Duodenal mucosa (tissue), 2 donors: ENCODE measurements at regions not wholly inside any gene's neighbourhood (a gene's known extent, or its start where the extent isn't known, plus 50 kb on each side); places are given as distances from the start of the nearest gene placed in this dataset.
"Not testable (repeated sequence)": the region's sequence is repeated elsewhere in the genome, so short reads cannot be mapped to it uniquely, and the experiment has no call there.

ENCODE experiments used
- H3K27ac ChIP-seq: one replicate; pipeline ENCODE4 v1.7.0; 2013; ENCODE audit warnings: low read depth, low read length
- H3K27me3 ChIP-seq, 2 donors: one replicate each; pipeline ENCODE4 v1.7.0; 2013; ENCODE audit warnings: low read length in 2 of 2, control low read depth in 1 of 2; ENCODE audit not compliant: insufficient read depth in 2 of 2, control insufficient read depth in 1 of 2
- H3K36me3 ChIP-seq, 2 donors: one replicate each; pipeline ENCODE4 v1.7.0; 2013; ENCODE audit warnings: low read length in 2 of 2, control low read depth in 1 of 2; ENCODE audit not compliant: insufficient read depth in 2 of 2, control insufficient read depth in 1 of 2
- H3K4me1 ChIP-seq, 2 donors: one replicate each; pipeline ENCODE4 v1.7.0; 2013; ENCODE audit warnings: low read length in 2 of 2, control low read depth in 1 of 2; ENCODE audit not compliant: insufficient read depth in 2 of 2, control insufficient read depth in 1 of 2
- H3K4me3 ChIP-seq, 2 donors: one replicate each; pipeline ENCODE4 v1.7.0; 2013; ENCODE audit warnings: low read length in 2 of 2, low read depth in 1 of 2
- H3K9ac ChIP-seq, 2 donors: one replicate each; pipeline ENCODE4 v1.7.0; 2013; ENCODE audit warnings: low read length in 2 of 2, low read depth in 1 of 2
- H3K9me3 ChIP-seq, 2 donors: one replicate each; pipeline ENCODE4 v1.7.0; 2013; ENCODE audit warnings: low read length in 2 of 2, control low read depth in 1 of 2; ENCODE audit not compliant: control insufficient read depth in 1 of 2

DNA sequence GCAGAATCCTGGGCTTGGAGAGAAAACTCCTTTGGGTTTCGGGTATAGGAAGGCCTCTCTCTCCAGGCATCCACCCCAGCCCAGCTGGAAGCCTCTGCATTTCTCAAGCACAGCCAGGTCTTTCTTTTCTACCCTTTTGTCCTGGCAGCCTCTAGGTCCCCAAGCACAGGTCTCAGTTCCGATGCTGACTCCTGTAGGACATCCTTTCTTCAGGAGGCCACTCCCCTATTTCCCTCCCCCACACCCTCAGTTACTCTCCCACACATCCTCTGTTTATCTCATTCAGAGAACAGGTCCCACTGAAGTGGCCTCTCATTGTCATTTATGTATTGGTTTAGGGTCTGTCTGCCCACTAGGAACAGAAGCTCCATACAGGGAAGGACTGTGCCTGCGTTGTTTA lies 352.6 kb downstream of the VRK1 start:
- Histone ChIP-seq H3K27ac (no peak overlapping the region), H3K4me1 (no peaks in the 10 kb centered on the region), H3K9me3 (no peaks in the 10 kb centered on the region), H3K36me3 (no peaks in the 10 kb centered on the region), H3K4me3 (no peak overlapping the region), H3K9ac (no peak overlapping the region), H3K27me3 (no peaks in the 10 kb centered on the region)

DNA sequence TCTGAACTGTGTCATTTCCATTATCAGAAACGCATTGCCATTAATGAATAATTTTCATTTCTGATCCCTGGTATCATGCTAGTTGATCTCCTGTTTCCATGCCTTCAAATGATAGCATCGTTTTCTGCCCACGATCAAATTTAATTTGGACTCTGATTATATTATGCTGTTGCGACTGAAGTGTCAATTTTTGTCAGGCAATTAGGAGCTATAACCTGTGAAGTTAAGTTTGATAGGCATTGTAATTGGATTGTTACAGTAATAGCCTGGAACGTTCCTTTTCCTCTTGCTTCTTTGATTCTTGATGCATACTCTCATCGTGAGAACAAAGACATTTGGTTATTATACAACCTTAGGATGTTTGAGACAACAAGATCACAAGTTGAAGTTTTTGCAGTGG lies 356.3 kb downstream of the VRK1 start:
- no peak overlapping the region for H3K27ac ChIP-seq
- no peaks in the 10 kb centered on the region for H3K27me3 ChIP-seq
- H3K4me1 ChIP-seq = no peaks in the 10 kb centered on the region
- H3K9me3 ChIP-seq = no peaks in the 10 kb centered on the region
- H3K4me3 ChIP-seq = no peak overlapping the region
- no peak overlapping the region for H3K9ac ChIP-seq
- H3K36me3 ChIP-seq = no peaks in the 10 kb centered on the region

- H3K9me3 ChIP-seq = peaks cover 4 to 11% of the 10 kb centered on the region in 2 donors
- H3K36me3 ChIP-seq = no peaks in the 10 kb centered on the region
- no peaks in the 10 kb centered on the region for H3K4me1 ChIP-seq
- no peak overlapping the region for H3K9ac ChIP-seq
- H3K27ac ChIP-seq = no peak overlapping the region
- H3K4me3 ChIP-seq = no peak overlapping the region
- no peaks in the 10 kb centered on the region for H3K27me3 ChIP-seq
Measured at GRCh38 chr14:97155320-97155719, 358.1 kb downstream of the VRK1 start.

DNA sequence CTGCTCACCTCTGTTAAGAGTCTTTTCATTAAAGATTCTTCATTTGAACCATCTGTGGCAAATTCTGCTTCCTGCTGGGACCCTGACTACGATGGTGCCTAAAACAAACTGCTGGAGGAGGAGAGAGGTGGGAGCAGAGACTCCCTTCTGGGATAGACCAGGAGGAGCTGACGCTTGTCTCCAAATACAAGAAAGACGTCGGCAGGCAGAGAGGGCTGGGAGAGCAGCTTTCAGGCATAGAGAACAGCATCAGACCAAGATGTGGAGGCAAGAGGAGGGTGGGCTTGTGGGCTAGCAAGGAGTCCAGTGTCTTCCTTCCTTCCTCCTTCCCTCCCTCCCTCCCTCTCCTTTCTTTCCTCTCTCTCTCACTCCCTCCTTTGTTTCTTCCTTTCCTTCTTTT lies 358.6 kb downstream of the VRK1 start:
- H3K9me3 ChIP-seq = peaks cover 5 to 11% of the 10 kb centered on the region in 2 donors
- H3K27ac ChIP-seq = no peak overlapping the region

GRCh38 chr14:97156705-97157104 lies 359.5 kb downstream of the VRK1 start:
- H3K27me3 ChIP-seq = no peaks in the 10 kb centered on the region
- no peaks in the 10 kb centered on the region for H3K4me1 ChIP-seq
- peaks cover 5 to 11% of the 10 kb centered on the region in 2 donors for H3K9me3 ChIP-seq
- no peak overlapping the region for H3K27ac ChIP-seq
- no peak overlapping the region for H3K9ac ChIP-seq
- H3K36me3 ChIP-seq = no peaks in the 10 kb centered on the region
- H3K4me3 ChIP-seq = no peak overlapping the region

More for the DNA sequence above, 358.6 kb downstream of the VRK1 start:
- Histone ChIP-seq H3K4me1 (no peaks in the 10 kb centered on the region), H3K36me3 (no peaks in the 10 kb centered on the region), H3K27me3 (no peaks in the 10 kb centered on the region), H3K9ac (no peak overlapping the region), H3K4me3 (no peak overlapping the region)

DNA sequence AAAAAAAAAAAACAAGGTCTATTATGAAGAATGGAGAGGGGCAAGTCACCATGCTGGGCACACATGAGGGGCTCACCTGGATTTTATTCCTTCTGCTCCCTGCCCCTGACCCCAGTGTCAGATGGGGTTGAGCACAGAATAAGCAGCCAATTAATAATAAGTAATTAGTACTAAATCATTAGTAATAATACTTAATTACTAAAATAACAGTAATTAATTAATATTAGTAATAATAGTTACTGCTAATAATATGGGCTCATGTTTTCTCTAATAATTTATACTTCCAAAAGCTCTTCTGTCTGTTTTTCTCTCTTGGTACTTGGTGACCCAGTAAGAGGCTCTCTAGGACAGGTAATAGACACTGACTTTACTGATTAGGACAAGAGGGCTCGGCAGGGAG lies 360.9 kb downstream of the VRK1 start:
- Histone ChIP-seq H3K4me1 (no peaks in the 10 kb centered on the region), H3K27me3 (no peaks in the 10 kb centered on the region), H3K36me3 (no peaks in the 10 kb centered on the region), H3K4me3 (no peak overlapping the region), H3K27ac (no peak overlapping the region), H3K9ac (no peak overlapping the region), H3K9me3 (peaks cover 5 to 11% of the 10 kb centered on the region in 2 donors)

DNA sequence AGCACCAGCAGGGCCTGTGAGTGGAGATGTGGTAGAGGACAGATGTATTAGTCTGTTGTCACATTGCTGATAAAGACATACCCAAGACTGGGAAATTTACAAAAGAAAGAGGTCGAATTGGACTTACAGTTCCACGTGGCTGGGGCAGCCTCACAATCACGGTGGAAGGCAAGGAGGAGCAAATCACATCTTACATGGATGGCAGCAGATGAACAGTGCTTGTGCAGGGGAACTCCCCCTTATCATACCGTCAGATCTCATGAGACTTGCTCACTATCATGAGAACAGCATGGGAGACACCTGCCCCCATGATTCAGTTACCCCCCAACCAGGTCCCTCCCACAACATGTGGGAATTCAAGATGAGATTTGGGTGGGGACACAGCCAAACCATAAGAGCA lies 361.9 kb downstream of the VRK1 start:
- no peak overlapping the region for H3K9ac ChIP-seq

DNA sequence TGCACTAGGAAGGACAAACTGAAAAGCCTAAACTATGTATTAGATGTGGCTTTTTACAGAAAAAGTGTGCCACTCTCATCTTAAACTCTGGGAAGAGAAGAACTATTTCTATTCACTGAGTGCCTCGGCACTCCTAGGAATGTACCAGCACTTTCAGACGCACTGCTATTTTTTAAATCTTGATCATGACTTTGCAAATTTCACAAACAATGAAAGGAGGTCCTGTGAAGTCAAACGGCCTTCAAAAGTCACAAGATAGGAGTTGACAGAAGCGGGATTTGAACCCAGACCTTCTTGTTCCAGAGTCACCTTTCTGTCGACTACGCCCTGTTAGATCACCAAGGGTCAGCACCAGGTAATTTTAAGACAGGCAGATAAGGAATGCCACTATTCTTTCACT lies 365.4 kb downstream of the VRK1 start:
- H3K27me3 ChIP-seq = no peaks in the 10 kb centered on the region
- peaks cover 5 to 11% of the 10 kb centered on the region in 2 donors for H3K9me3 ChIP-seq
- H3K9ac ChIP-seq = no peak overlapping the region
- H3K4me3 ChIP-seq = no peak overlapping the region
- H3K27ac ChIP-seq = no peak overlapping the region
- no peaks in the 10 kb centered on the region for H3K4me1 ChIP-seq
- H3K36me3 ChIP-seq = no peaks in the 10 kb centered on the region

More for the DNA sequence above, 361.9 kb downstream of the VRK1 start:
- Histone ChIP-seq H3K4me3 (no peak overlapping the region), H3K27ac (no peak overlapping the region), H3K27me3 (no peaks in the 10 kb centered on the region), H3K36me3 (no peaks in the 10 kb centered on the region), H3K4me1 (no peaks in the 10 kb centered on the region), H3K9me3 (peaks cover 5 to 11% of the 10 kb centered on the region in 2 donors)

GRCh38 chr14:97164021-97164420 lies 366.8 kb downstream of the VRK1 start:
- Histone ChIP-seq H3K9ac (no peak overlapping the region), H3K27me3 (no peaks in the 10 kb centered on the region), H3K4me3 (no peak overlapping the region), H3K27ac (no peak overlapping the region), H3K4me1 (no peaks in the 10 kb centered on the region), H3K36me3 (no peaks in the 10 kb centered on the region), H3K9me3 (peaks cover 5 to 7% of the 10 kb centered on the region in 2 donors)

GRCh38 chr14:97166497-97166896 lies 369.3 kb downstream of the VRK1 start:
- Histone ChIP-seq H3K9me3 (no peaks in the 10 kb centered on the region), H3K27me3 (no peaks in the 10 kb centered on the region), H3K9ac (no peak overlapping the region)

DNA sequence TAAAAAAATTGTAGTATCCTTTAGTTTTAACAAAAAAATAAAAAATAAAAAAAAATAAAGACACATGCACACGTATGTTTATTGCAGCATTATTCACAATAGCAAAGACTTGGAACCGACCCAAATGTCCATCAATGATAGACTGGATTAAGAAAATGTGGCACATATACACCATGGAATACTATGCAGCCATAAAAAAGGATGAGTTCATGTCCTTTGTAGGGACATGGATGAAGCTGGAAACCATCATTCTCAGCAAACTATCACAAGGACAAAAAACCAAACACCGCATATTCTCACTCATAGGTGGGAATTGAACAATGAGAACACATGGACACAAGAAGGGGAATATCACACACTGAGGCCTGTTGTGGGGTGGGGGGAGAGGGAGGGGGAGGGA lies 370.4 kb downstream of the VRK1 start:
- not testable (repeated sequence) for H3K36me3 ChIP-seq, H3K27ac ChIP-seq, H3K4me3 ChIP-seq, H3K9me3 ChIP-seq, H3K27me3 ChIP-seq, H3K4me1 ChIP-seq, H3K9ac ChIP-seq

More at GRCh38 chr14:97166497-97166896, 369.3 kb downstream of the VRK1 start:
- no peak overlapping the region for H3K27ac ChIP-seq
- H3K4me1 ChIP-seq = no peaks in the 10 kb centered on the region
- no peak overlapping the region for H3K4me3 ChIP-seq
- no peaks in the 10 kb centered on the region for H3K36me3 ChIP-seq
